Spinal cord (tissue), 9 donors: ENCODE measurements at regions not wholly inside any gene's neighbourhood (a gene's known extent, or its start where the extent isn't known, plus 50 kb on each side); places are given as distances from the start of the nearest gene placed in this dataset.

ENCODE experiments used
- DNase-seq, 6 donors: peaks; one replicate each; pipeline versions ENCODE4 v3.0.0 to v3.0.0-alpha.2; 2013 to 2015; ENCODE audit warnings: low spot score in 6 of 6, low read depth in 4 of 6
- H3K27ac ChIP-seq: one replicate; pipeline ENCODE4 v1.5.1; 2013; ENCODE audit warnings: low read depth, low read length, control low read depth
- H3K27me3 ChIP-seq: one replicate; pipeline ENCODE4 v1.6.1; 2013; ENCODE audit warnings: low read length; ENCODE audit not compliant: control insufficient read depth, insufficient read depth
- H3K36me3 ChIP-seq: one replicate; pipeline ENCODE4 v1.6.1; 2013; ENCODE audit warnings: low read length; ENCODE audit not compliant: control insufficient read depth, insufficient read depth
- H3K4me1 ChIP-seq: one replicate; pipeline ENCODE4 v1.6.1; 2013; ENCODE audit warnings: low read length; ENCODE audit not compliant: control insufficient read depth, insufficient read depth
- H3K4me3 ChIP-seq: one replicate; pipeline ENCODE4 v1.5.1; 2013; ENCODE audit warnings: low read depth, low read length, control low read depth
- H3K9me3 ChIP-seq: one replicate; pipeline ENCODE4 v1.6.1; 2013; ENCODE audit warnings: low read length; ENCODE audit not compliant: control insufficient read depth, insufficient read depth
- WGBS: methylation state at CpG from one replicate; pipeline ENCODE4 v1.1.5; 2013; ENCODE audit warnings: missing lambda C conversion rate; ENCODE audit not compliant: insufficient coverage; 5-methylcytosine and 5-hydroxymethylcytosine counted together
- donor health status: healthy.

- no peaks in the 10 kb centered on the region for H3K9me3 ChIP-seq
- 90% methylated on average over 1 of the region's 1 CpG for whole genome bisulfite sequencing
- no peak overlapping the region for H3K27ac ChIP-seq
- no peaks in the 10 kb centered on the region for H3K36me3 ChIP-seq
- no peaks in the 10 kb centered on the region for H3K4me1 ChIP-seq
- no peak overlapping the region for H3K4me3 ChIP-seq
- H3K27me3 ChIP-seq, result no peaks in the 10 kb centered on the region
- no peak for DNase-seq
Measured at GRCh38 chr5:97455996-97456395, 272.9 kb upstream of the RIOK2 start.

- no peaks in the 10 kb centered on the region for H3K4me1 ChIP-seq
- 75% methylated on average over 1 of the region's 5 CpGs for WGBS
- no peak overlapping the region for H3K27ac ChIP-seq
- H3K4me3 ChIP-seq, result no peak overlapping the region
- H3K36me3 ChIP-seq, result no peaks in the 10 kb centered on the region
- no peaks in the 10 kb centered on the region for H3K9me3 ChIP-seq
- DNase-seq, result no peak
- H3K27me3 ChIP-seq, result no peaks in the 10 kb centered on the region
Measured at GRCh38 chr5:97458851-97459250, 275.8 kb upstream of the RIOK2 start.

- 98% methylated on average over 10 of the region's 10 CpGs for WGBS
Measured at GRCh38 chr5:97471951-97472350, 288.9 kb upstream of the RIOK2 start.

GRCh38 chr5:97475847-97476246, 292.8 kb upstream of the RIOK2 start:
- H3K9me3 ChIP-seq, result no peaks in the 10 kb centered on the region
- H3K4me3 ChIP-seq, result no peak overlapping the region
- no peaks in the 10 kb centered on the region for H3K4me1 ChIP-seq
- no peak overlapping the region for H3K27ac ChIP-seq
- H3K27me3 ChIP-seq, result no peaks in the 10 kb centered on the region
- WGBS, result no CpG with 5 or more reads among the region's 3 CpGs
- no peak for DNase-seq
- no peaks in the 10 kb centered on the region for H3K36me3 ChIP-seq

More at GRCh38 chr5:97471951-97472350, 288.9 kb upstream of the RIOK2 start:
- H3K4me1 ChIP-seq, result no peaks in the 10 kb centered on the region
- H3K4me3 ChIP-seq, result no peak overlapping the region
- H3K9me3 ChIP-seq, result peaks cover 9% of the 10 kb centered on the region
- no peak overlapping the region for H3K27ac ChIP-seq
- no peaks in the 10 kb centered on the region for H3K27me3 ChIP-seq
- no peak for DNase-seq
- no peaks in the 10 kb centered on the region for H3K36me3 ChIP-seq

- Histone ChIP-seq H3K4me3 (no peak overlapping the region), H3K36me3 (no peaks in the 10 kb centered on the region), H3K9me3 (no peaks in the 10 kb centered on the region), H3K27ac (no peak overlapping the region), H3K4me1 (no peaks in the 10 kb centered on the region), H3K27me3 (no peaks in the 10 kb centered on the region)
- WGBS, result no CpG with 5 or more reads among the region's 2 CpGs
- DNase-seq, result no peak
Measured at GRCh38 chr5:97476852-97477534, 293.9 kb upstream of the RIOK2 start.

GRCh38 chr5:97478483-97478882, 295.4 kb upstream of the RIOK2 start:
- Histone ChIP-seq H3K27ac (no peak overlapping the region), H3K9me3 (no peaks in the 10 kb centered on the region), H3K36me3 (no peaks in the 10 kb centered on the region), H3K4me3 (no peak overlapping the region), H3K27me3 (no peaks in the 10 kb centered on the region), H3K4me1 (no peaks in the 10 kb centered on the region)
- no peak for DNase-seq

GRCh38 chr5:97480313-97480712, 297.3 kb upstream of the RIOK2 start:
- no peaks in the 10 kb centered on the region for H3K27me3 ChIP-seq
- H3K27ac ChIP-seq, result no peak overlapping the region
- H3K4me3 ChIP-seq, result no peak overlapping the region
- no peak for DNase-seq
- H3K36me3 ChIP-seq, result no peaks in the 10 kb centered on the region
- WGBS, result 100% methylated on average over 1 of the region's 3 CpGs
- no peaks in the 10 kb centered on the region for H3K4me1 ChIP-seq
- H3K9me3 ChIP-seq, result no peaks in the 10 kb centered on the region

- H3K36me3 ChIP-seq, result no peaks in the 10 kb centered on the region
- no peaks in the 10 kb centered on the region for H3K9me3 ChIP-seq
- no peak for DNase-seq
- 92% methylated on average over 6 of the region's 7 CpGs for WGBS
- no peak overlapping the region for H3K4me3 ChIP-seq
- no peaks in the 10 kb centered on the region for H3K27me3 ChIP-seq
- no peaks in the 10 kb centered on the region for H3K4me1 ChIP-seq
- H3K27ac ChIP-seq, result no peak overlapping the region
Measured at GRCh38 chr5:97488126-97488668, 305.1 kb upstream of the RIOK2 start.

GRCh38 chr5:97489010-97489840, 306.2 kb upstream of the RIOK2 start:
- H3K4me1 ChIP-seq, result no peaks in the 10 kb centered on the region
- no peaks in the 10 kb centered on the region for H3K27me3 ChIP-seq
- WGBS, result 82% methylated on average over 6 of the region's 8 CpGs
- no peaks in the 10 kb centered on the region for H3K9me3 ChIP-seq
- no peak overlapping the region for H3K27ac ChIP-seq
- DNase-seq, result no peak
- no peaks in the 10 kb centered on the region for H3K36me3 ChIP-seq
- no peak overlapping the region for H3K4me3 ChIP-seq

GRCh38 chr5:97494465-97494864, 311.4 kb upstream of the RIOK2 start:
- H3K36me3 ChIP-seq, result no peaks in the 10 kb centered on the region
- H3K27me3 ChIP-seq, result no peaks in the 10 kb centered on the region
- H3K27ac ChIP-seq, result no peak overlapping the region
- no peak for DNase-seq
- no peaks in the 10 kb centered on the region for H3K9me3 ChIP-seq
- no peak overlapping the region for H3K4me3 ChIP-seq
- WGBS, result 58% methylated on average over 3 of the region's 3 CpGs
- H3K4me1 ChIP-seq, result no peaks in the 10 kb centered on the region
